GM23248 (cell line): ENCODE measurements at regions not wholly inside any gene's neighbourhood (a gene's known extent, or its start where the extent isn't known, plus 50 kb on each side); places are given as distances from the start of the nearest gene placed in this dataset.

Source experiments
- EZH2 ChIP-seq: fragments of 200-600 bp; sonication (generic); IDR thresholded peaks from 2 replicates; pipeline ENCODE4 v1.6.1; 2018; ENCODE audit warnings: antibody characterized with exemption, mild to moderate bottlenecking; ENCODE audit not compliant: insufficient read depth, poor library complexity, severe bottlenecking
- EZH2phosphoT487 ChIP-seq: fragments of 200-600 bp; sonication (generic); IDR thresholded peaks from 2 replicates; pipeline ENCODE4 v1.6.1; 2018; ENCODE audit warnings: antibody characterized with exemption, moderate library complexity, mild to moderate bottlenecking, low read depth; ENCODE audit not compliant: insufficient read depth

- TF ChIP-seq EZH2 (no peak), EZH2phosphoT487 (no peak)
These were observed 204.3 kb downstream of the EPM2A start for GRCh38 chr6:145531032-145531431.
